HEK293 (cell line): ENCODE measurements at regions not wholly inside any gene's neighbourhood (a gene's known extent, or its start where the extent isn't known, plus 50 kb on each side); places are given as distances from the start of the nearest gene placed in this dataset.

Experiments used
- CTCF ChIA-PET: fragments of 350-600 bp; formaldehyde crosslinking; extraction: SDS; loops from one replicate; lab custom pipeline; 2021; ENCODE audit warnings: antibody characterized with exemption; lab: Yijun Ruan, JAX
- POLR2A ChIA-PET: fragments of 300-600 bp; formaldehyde crosslinking; extraction: SDS; loops from one replicate; lab custom pipeline; 2020; ENCODE audit warnings: antibody characterized with exemption, inconsistent platforms; lab: Yijun Ruan, JAX
- H3K27ac ChIP-seq: fragments of 200-500 bp; sonication (Bioruptor generic); 2 replicates; pipeline ENCODE4 v1.5.1; 2014; ENCODE audit warnings: low read depth, low read length, control low read depth, inconsistent platforms; ENCODE audit errors: extremely low read depth
- H3K36me3 ChIP-seq, 2 experiments: fragments of 200-500 bp in 1 of 2; sonication (Bioruptor generic) in 1 of 2; 1 replicate in 1 of 2; 2 replicates in 1 of 2; pipeline ENCODE4 v1.5.1; 2014 to 2017; ENCODE audit warnings: inconsistent platforms in 2 of 2, low read length in 2 of 2; ENCODE audit not compliant: control insufficient read depth in 2 of 2, insufficient read depth in 1 of 2
- H3K4me1 ChIP-seq: fragments of 200-500 bp; sonication (Bioruptor generic); 2 replicates; pipeline ENCODE4 v1.5.1; 2014; ENCODE audit warnings: mild to moderate bottlenecking, low read length, inconsistent platforms; ENCODE audit not compliant: control insufficient read depth, insufficient read depth
- H3K4me3 ChIP-seq: 2 replicates; pipeline ENCODE4 v1.5.1; 2011; ENCODE audit warnings: low read depth, mild to moderate bottlenecking, control low read depth, low read length, moderate library complexity
- H3K9me3 ChIP-seq: fragments of 200-500 bp; sonication (Bioruptor generic); 2 replicates; pipeline ENCODE4 v1.5.1; 2014; ENCODE audit warnings: low read depth, low read length, inconsistent platforms; ENCODE audit not compliant: control insufficient read depth, insufficient read depth
- FEZF1 ChIP-seq: fragments of 450-650 bp; formaldehyde crosslinking; IDR thresholded peaks from 2 replicates; pipeline ENCODE4 v1.5.1; 2016; ENCODE audit warnings: missing biosample characterization, missing genetic modification characterization
- MEIS1 ChIP-seq: sonication (generic); formaldehyde crosslinking; IDR thresholded peaks from 2 replicates; pipeline ENCODE4 v1.8.1; 2022; ENCODE audit warnings: missing genetic modification reagents, mild to moderate bottlenecking, borderline replicate concordance
- PRDM4 ChIP-seq: fragments of 450-650 bp; formaldehyde crosslinking; IDR thresholded peaks from 2 replicates; pipeline ENCODE4 v1.5.1; 2017; ENCODE audit warnings: missing biosample characterization, missing genetic modification characterization
- PRDM6 ChIP-seq: fragments of 450-650 bp; formaldehyde crosslinking; IDR thresholded peaks from 2 replicates; pipeline ENCODE4 v1.5.1; 2017; ENCODE audit warnings: missing biosample characterization, missing genetic modification characterization
- YY2 ChIP-seq: fragments of 450-650 bp; formaldehyde crosslinking; IDR thresholded peaks from 2 replicates; pipeline ENCODE4 v1.5.1; 2016; ENCODE audit warnings: missing biosample characterization, missing genetic modification characterization
- ZBTB20 ChIP-seq: fragments of 450-650 bp; formaldehyde crosslinking; IDR thresholded peaks from 2 replicates; pipeline ENCODE4 v1.5.1; 2016; ENCODE audit warnings: missing biosample characterization, missing genetic modification characterization
- ZBTB49 ChIP-seq: fragments of 450-650 bp; formaldehyde crosslinking; IDR thresholded peaks from 2 replicates; pipeline ENCODE4 v1.5.1; 2016; ENCODE audit warnings: missing biosample characterization, missing genetic modification characterization, low read depth
- ZNF140 ChIP-seq: fragments of 450-650 bp; formaldehyde crosslinking; IDR thresholded peaks from 2 replicates; pipeline ENCODE4 v1.5.1; 2016; ENCODE audit warnings: missing biosample characterization, missing genetic modification characterization
- ZNF155 ChIP-seq: fragments of 450-650 bp; formaldehyde crosslinking; IDR thresholded peaks from 2 replicates; pipeline ENCODE4 v1.5.1; 2016; ENCODE audit warnings: missing biosample characterization, missing genetic modification characterization
- ZNF175 ChIP-seq: fragments of 450-650 bp; formaldehyde crosslinking; IDR thresholded peaks from 2 replicates; pipeline ENCODE4 v1.5.1; 2016; ENCODE audit warnings: missing biosample characterization, missing genetic modification characterization
- ZNF449 ChIP-seq: fragments of 450-650 bp; formaldehyde crosslinking; IDR thresholded peaks from 2 replicates; pipeline ENCODE4 v1.5.1; 2017; ENCODE audit warnings: missing biosample characterization, mild to moderate bottlenecking, missing genetic modification characterization, moderate library complexity
- ZNF548 ChIP-seq: fragments of 450-650 bp; formaldehyde crosslinking; IDR thresholded peaks from 2 replicates; pipeline ENCODE4 v1.5.1; 2016; ENCODE audit warnings: missing biosample characterization, missing genetic modification characterization
- ZNF843 ChIP-seq: fragments of 450-650 bp; formaldehyde crosslinking; IDR thresholded peaks from 2 replicates; pipeline ENCODE4 v1.5.1; 2016; ENCODE audit warnings: missing biosample characterization, missing genetic modification characterization
- ZSCAN23 ChIP-seq: fragments of 450-650 bp; formaldehyde crosslinking; IDR thresholded peaks from 2 replicates; pipeline ENCODE4 v1.5.1; 2016; ENCODE audit warnings: missing biosample characterization, missing genetic modification characterization

- Histone ChIP-seq H3K27ac (no peak overlapping the region), H3K36me3 (no peaks in the 10 kb centered on the region), H3K9me3 (no peaks in the 10 kb centered on the region; the same call in 1 of the 2 replicates), H3K4me3 (no peak overlapping the region), H3K4me1 (peaks cover 3% of the 10 kb centered on the region; the same call in 1 of the 2 replicates)
- ChIA-PET CTCF (no interaction called here), POLR2A (no interaction called here)
- TF ChIP-seq MEIS1 (CRISPR knock-in tag): no peak
- TF ChIP-seq ZBTB20 (tag by site-specific recombination): no peak
- TF ChIP-seq ZBTB49 (tag by site-specific recombination): no peak
- no peak for TF ChIP-seq ZNF140
- TF ChIP-seq ZNF175 (tag by site-specific recombination): no peak
- no peak for TF ChIP-seq YY2 (tag by site-specific recombination)
- no peak for TF ChIP-seq ZNF449 (tag by site-specific recombination)
- TF ChIP-seq ZSCAN23 (tag by site-specific recombination): no peak
- TF ChIP-seq ZNF548: no peak
- no peak for TF ChIP-seq ZNF155
These were observed 75.7 kb downstream of the C18orf54 start for GRCh38 chr18:54433368-54433767.

GRCh38 chr18:54433857-54434256, 76.2 kb downstream of the C18orf54 start:
- Histone ChIP-seq H3K36me3 (no peaks in the 10 kb centered on the region), H3K4me3 (no peak overlapping the region), H3K27ac (no peak overlapping the region), H3K9me3 (no peaks in the 10 kb centered on the region; the same call in 1 of the 2 replicates)
- TF ChIP-seq FEZF1 (tag by site-specific recombination) (peak; percentile 46), MEIS1 (CRISPR knock-in tag) (no peak)
- TF ChIP-seq, all 188 proteins: peak for 1
- CTCF ChIA-PET: no interaction called here
- peaks cover 3% of the 10 kb centered on the region; the same call in 1 of the 2 replicates for H3K4me1 ChIP-seq
- POLR2A ChIA-PET: no interaction called here

- Histone ChIP-seq H3K4me3 (no peak overlapping the region), H3K4me1 (peaks cover 3% of the 10 kb centered on the region; the same call in 1 of the 2 replicates), H3K27ac (no peak overlapping the region), H3K9me3 (no peaks in the 10 kb centered on the region; the same call in 1 of the 2 replicates)
- POLR2A ChIA-PET: no interaction called here
- TF ChIP-seq PRDM4 (tag by site-specific recombination) (no peak), PRDM6 (tag by site-specific recombination) (peak; percentile 62), ZNF843 (tag by site-specific recombination) (0 out of 2 replicates have a peak, but pooled peaks have one; percentile 13)
- TF ChIP-seq, all 188 proteins: peak for 2
- no peaks in the 10 kb centered on the region for H3K36me3 ChIP-seq
- CTCF ChIA-PET: interaction anchor here (0.6 kb wide), 1 partner anchor 522 kb away, joined by 4 read pairs; no protein-coding TSS in a partner anchor
These were observed 76.7 kb downstream of the C18orf54 start for GRCh38 chr18:54434453-54434852.
